ENCODE measurements at regions not wholly inside any gene's neighbourhood (a gene's known extent, or its start where the extent isn't known, plus 50 kb on each side); places are given as distances from the start of the nearest gene placed in this dataset.
"Not testable (repeated sequence)": the region's sequence is repeated elsewhere in the genome, so short reads cannot be mapped to it uniquely, and the experiment has no call there.

GRCh38 chr5:81826128-81826527, 75.2 kb upstream of the SSBP2 start:
- DNase-seq (ENCODE audit: low read depth) = no peak

GRCh38 chr5:81825237-81825636, 74.3 kb upstream of the SSBP2 start:
- no peak for DNase-seq (ENCODE audit: low read depth)

GRCh38 chr5:81823736-81824135, 72.8 kb upstream of the SSBP2 start:
- DNase-seq (ENCODE audit: low read depth) = not testable (repeated sequence)

- no peak for DNase-seq (ENCODE audit: low read depth)
Observed at GRCh38 chr5:81820863-81821262, 70.0 kb upstream of the SSBP2 start.

GRCh38 chr5:81820318-81820636, 69.4 kb upstream of the SSBP2 start:
- DNase-seq (ENCODE audit: low read depth) = no peak

GRCh38 chr5:81819556-81820317, 68.8 kb upstream of the SSBP2 start:
- no peak for DNase-seq (ENCODE audit: low read depth)

- no peak for DNase-seq (ENCODE audit: low read depth)
Observed at GRCh38 chr5:81817980-81818379, 67.1 kb upstream of the SSBP2 start.

- DNase-seq (ENCODE audit: low read depth) = no peak
Observed at GRCh38 chr5:81817086-81817485, 66.2 kb upstream of the SSBP2 start.

- no peak for DNase-seq (ENCODE audit: low read depth)
Observed at GRCh38 chr5:81815321-81815720, 64.4 kb upstream of the SSBP2 start.

GRCh38 chr5:81808106-81808505, 57.2 kb upstream of the SSBP2 start:
- no peak for DNase-seq (ENCODE audit: low read depth)

- no peak for DNase-seq (ENCODE audit: low read depth)
Observed at GRCh38 chr5:81805086-81805485, 54.2 kb upstream of the SSBP2 start.

GRCh38 chr5:81803812-81804211, 52.9 kb upstream of the SSBP2 start:
- DNase-seq (ENCODE audit: low read depth) = no peak

GRCh38 chr5:81802625-81803024, 51.7 kb upstream of the SSBP2 start:
- DNase-seq (ENCODE audit: low read depth) = no peak

- no peak for DNase-seq (ENCODE audit: low read depth)
Observed at GRCh38 chr5:81802020-81802419, 51.1 kb upstream of the SSBP2 start.

GRCh38 chr5:81800797-81801196, 49.9 kb upstream of the SSBP2 start:
- DNase-seq (ENCODE audit: low read depth) = no peak
